ENCODE measurements at regions not wholly inside any gene's neighbourhood (a gene's known extent, or its start where the extent isn't known, plus 50 kb on each side); places are given as distances from the start of the nearest gene placed in this dataset.
"Not testable (repeated sequence)": the region's sequence is repeated elsewhere in the genome, so short reads cannot be mapped to it uniquely, and the experiment has no call there.

- no peak for FAIRE-seq
Observed at GRCh38 chr22:22123960-22124278, 120.7 kb upstream of the VPREB1 start.

GRCh38 chr22:22123118-22123959, 121.2 kb upstream of the VPREB1 start:
- FAIRE-seq, result no peak
- no peak for DNase-seq (ENCODE audit: extremely low spot score, insufficient read length, low read depth)

More at GRCh38 chr22:22123960-22124278, 120.7 kb upstream of the VPREB1 start:
- no peak for DNase-seq (ENCODE audit: extremely low spot score, insufficient read length, low read depth)

GRCh38 chr22:22122348-22123117, 122.1 kb upstream of the VPREB1 start:
- DNase-seq (ENCODE audit: extremely low spot score, insufficient read length, low read depth), result no peak

GRCh38 chr22:22121445-22121844, 123.1 kb upstream of the VPREB1 start:
- FAIRE-seq (no peak), DNase-seq (ENCODE audit: extremely low spot score, insufficient read length, low read depth) (no peak)

More at GRCh38 chr22:22122348-22123117, 122.1 kb upstream of the VPREB1 start:
- no peak for FAIRE-seq

GRCh38 chr22:22120160-22120559, 124.4 kb upstream of the VPREB1 start:
- DNase-seq (ENCODE audit: extremely low spot score, insufficient read length, low read depth) (no peak), FAIRE-seq (no peak)

GRCh38 chr22:22118987-22119386, 125.6 kb upstream of the VPREB1 start:
- no peak for DNase-seq (ENCODE audit: extremely low spot score, insufficient read length, low read depth)
- FAIRE-seq, result no peak

GRCh38 chr22:22117864-22118544, 126.6 kb upstream of the VPREB1 start:
- FAIRE-seq, result not testable (repeated sequence)

GRCh38 chr22:22116997-22117770, 127.4 kb upstream of the VPREB1 start:
- not testable (repeated sequence) for DNase-seq (ENCODE audit: extremely low spot score, insufficient read length, low read depth); FAIRE-seq

More at GRCh38 chr22:22117864-22118544, 126.6 kb upstream of the VPREB1 start:
- DNase-seq (ENCODE audit: extremely low spot score, insufficient read length, low read depth), result not testable (repeated sequence)

- DNase-seq (ENCODE audit: extremely low spot score, insufficient read length, low read depth) (no peak), FAIRE-seq (no peak)
Observed at GRCh38 chr22:22113701-22114100, 130.9 kb upstream of the VPREB1 start.

GRCh38 chr22:22112533-22113294, 130.1 kb upstream of the TOP3B start:
- FAIRE-seq (no peak), DNase-seq (ENCODE audit: extremely low spot score, insufficient read length, low read depth) (no peak)

- DNase-seq (ENCODE audit: extremely low spot score, insufficient read length, low read depth), result no peak
- no peak for FAIRE-seq
Observed at GRCh38 chr22:22111983-22112382, 129.4 kb upstream of the TOP3B start.

- DNase-seq (ENCODE audit: extremely low spot score, insufficient read length, low read depth) (peak; percentile 40), FAIRE-seq (peak; percentile 83)
Observed at GRCh38 chr22:22111267-22111751, 128.7 kb upstream of the TOP3B start.

GRCh38 chr22:22110548-22111266, 128.1 kb upstream of the TOP3B start:
- peak; percentile 62 for DNase-seq (ENCODE audit: extremely low spot score, insufficient read length, low read depth)
- FAIRE-seq, result peak; percentile 90

- DNase-seq (ENCODE audit: extremely low spot score, insufficient read length, low read depth) (no peak), FAIRE-seq (no peak)
Observed at GRCh38 chr22:22109693-22110466, 127.3 kb upstream of the TOP3B start.

- no peak for FAIRE-seq
- no peak for DNase-seq (ENCODE audit: extremely low spot score, insufficient read length, low read depth)
Observed at GRCh38 chr22:22106855-22107254, 124.3 kb upstream of the TOP3B start.

GRCh38 chr22:22105364-22105763, 122.8 kb upstream of the TOP3B start:
- no peak for FAIRE-seq
- no peak for DNase-seq (ENCODE audit: extremely low spot score, insufficient read length, low read depth)

GRCh38 chr22:22103078-22103875, 120.7 kb upstream of the TOP3B start:
- DNase-seq (ENCODE audit: extremely low spot score, insufficient read length, low read depth) (no peak), FAIRE-seq (no peak)
